Neuronal stem cell (in vitro differentiated cells): ENCODE measurements at regions not wholly inside any gene's neighbourhood (a gene's known extent, or its start where the extent isn't known, plus 50 kb on each side); places are given as distances from the start of the nearest gene placed in this dataset.

Source experiments
- DNase-seq: peaks from one replicate; pipeline ENCODE4 v3.0.0-alpha.2; 2013; ENCODE audit warnings: low spot score
- H2AFZ ChIP-seq: one replicate; pipeline ENCODE4 v1.6.1; 2013; ENCODE audit warnings: mild to moderate bottlenecking, low read length, inconsistent platforms
- H2AK5ac ChIP-seq: 2 replicates; pipeline ENCODE4 v1.6.1; 2013; ENCODE audit warnings: low read depth, mild to moderate bottlenecking, inconsistent platforms, low read length, moderate library complexity, mixed read lengths
- H2BK120ac ChIP-seq: 2 replicates; pipeline ENCODE4 v1.6.1; 2013; ENCODE audit warnings: low read depth, mild to moderate bottlenecking, inconsistent platforms, low read length, moderate library complexity, mixed read lengths
- H2BK12ac ChIP-seq: one replicate; pipeline ENCODE4 v1.6.1; 2013; ENCODE audit warnings: low read length, inconsistent platforms
- H2BK15ac ChIP-seq: 2 replicates; pipeline ENCODE4 v1.6.1; 2013; ENCODE audit warnings: mild to moderate bottlenecking, low read length, inconsistent platforms, mixed read lengths
- H2BK5ac ChIP-seq: one replicate; pipeline ENCODE4 v1.6.1; 2013; ENCODE audit warnings: inconsistent platforms, mild to moderate bottlenecking, low read length, moderate library complexity
- H3K14ac ChIP-seq: one replicate; pipeline ENCODE4 v1.6.1; 2013; ENCODE audit warnings: low read length, inconsistent platforms
- H3K18ac ChIP-seq: 2 replicates; pipeline ENCODE4 v1.6.1; 2013; ENCODE audit warnings: low read length, inconsistent platforms
- H3K23ac ChIP-seq: 2 replicates; pipeline ENCODE4 v1.6.1; 2013; ENCODE audit warnings: low read depth, mild to moderate bottlenecking, mixed read lengths, low read length, inconsistent platforms; ENCODE audit not compliant: poor library complexity
- H3K27ac ChIP-seq: replicated peaks from 3 replicates; pipeline ENCODE4 v1.5.1; 2013; ENCODE audit warnings: low read length, inconsistent platforms
- H3K27me3 ChIP-seq, 3 experiments: 2 replicates each; pipeline ENCODE4 v1.6.1; 2013; ENCODE audit warnings: low read length in 3 of 3, mild to moderate bottlenecking in 2 of 3, inconsistent platforms in 1 of 3, low read depth in 1 of 3, mixed read lengths in 1 of 3, moderate library complexity in 1 of 3; ENCODE audit not compliant: control insufficient read depth in 3 of 3, insufficient read depth in 3 of 3
- H3K36me3 ChIP-seq, 2 donors: replicated peaks in 1 of 2; 2 replicates each; pipeline ENCODE4 v1.6.1; 2013; ENCODE audit warnings: low read length in 2 of 2; ENCODE audit not compliant: control insufficient read depth in 2 of 2, insufficient read depth in 2 of 2
- H3K4ac ChIP-seq: 2 replicates; pipeline ENCODE4 v1.6.1; 2013; ENCODE audit warnings: inconsistent platforms, mild to moderate bottlenecking, low read length, moderate library complexity
- H3K4me1 ChIP-seq, 2 donors: 1 replicate in 1 of 2; 2 replicates in 1 of 2; pipeline ENCODE4 v1.6.1; 2013; ENCODE audit warnings: low read length in 2 of 2, low read depth in 1 of 2; ENCODE audit not compliant: control insufficient read depth in 2 of 2, insufficient read depth in 1 of 2
- H3K4me2 ChIP-seq: one replicate; pipeline ENCODE4 v1.6.1; 2013; ENCODE audit warnings: mild to moderate bottlenecking, low read length, inconsistent platforms; ENCODE audit not compliant: insufficient read depth, poor library complexity, severe bottlenecking
- H3K4me3 ChIP-seq, 2 donors: 2 replicates each; pipeline ENCODE4 v1.5.1; 2013; ENCODE audit warnings: low read length in 2 of 2, mild to moderate bottlenecking in 2 of 2, inconsistent platforms in 1 of 2, moderate library complexity in 1 of 2
- H3K79me1 ChIP-seq: one replicate; pipeline ENCODE4 v1.6.1; 2013; ENCODE audit warnings: low read depth, mild to moderate bottlenecking, inconsistent platforms, low read length, moderate library complexity
- H3K9ac ChIP-seq: one replicate; pipeline ENCODE4 v1.6.1; 2013; ENCODE audit warnings: mild to moderate bottlenecking, low read depth, low read length, inconsistent platforms; ENCODE audit not compliant: poor library complexity
- H3K9me3 ChIP-seq, 2 donors: replicated peaks in 1 of 2; 2 replicates each; pipeline versions ENCODE3 to v1.6.1; 2013; ENCODE audit warnings: low read length in 2 of 2, mild to moderate bottlenecking in 2 of 2, inconsistent platforms in 1 of 2, low read depth in 1 of 2, mixed read lengths in 1 of 2, moderate library complexity in 1 of 2; ENCODE audit not compliant: control insufficient read depth in 2 of 2, insufficient read depth in 1 of 2
- H4K8ac ChIP-seq: one replicate; pipeline ENCODE4 v1.6.1; 2013; ENCODE audit warnings: low read depth, mild to moderate bottlenecking, inconsistent platforms, low read length, moderate library complexity
- H4K91ac ChIP-seq: one replicate; pipeline ENCODE4 v1.6.1; 2013; ENCODE audit warnings: low read length, low read depth, mild to moderate bottlenecking, inconsistent platforms; ENCODE audit not compliant: poor library complexity
- WGBS, 2 donors: extraction: QIAGEN DNeasy Blood & Tissue Kit; methylation state at CpG; one replicate each; pipeline ENCODE4 v1.1.7; 2013; ENCODE audit warnings: missing lambda C conversion rate in 2 of 2, mixed read lengths in 1 of 2; ENCODE audit not compliant: insufficient read length in 2 of 2, insufficient replicate concordance in 1 of 2; ENCODE audit errors: extremely low coverage in 2 of 2; 5-methylcytosine and 5-hydroxymethylcytosine counted together

DNA sequence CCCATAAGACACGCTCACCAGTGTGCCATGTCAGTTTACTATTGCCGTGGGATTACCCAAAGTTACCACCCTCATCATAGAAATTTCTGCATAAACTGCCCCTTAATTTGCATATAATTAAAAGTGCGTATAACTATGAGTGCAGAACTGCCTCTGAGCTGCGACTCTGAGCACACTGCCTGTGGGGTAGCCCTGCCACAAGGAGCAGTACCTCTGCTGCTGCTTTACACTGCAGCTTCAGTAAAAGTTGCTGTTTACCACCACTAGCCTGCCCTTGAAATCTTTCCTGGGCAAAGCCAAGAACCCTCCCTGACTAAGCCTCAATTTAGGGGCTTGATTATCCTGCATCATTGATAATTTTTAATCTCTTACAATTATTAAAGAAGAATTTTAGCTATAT is 213.9 kb upstream of the MAP2 start:
- Histone ChIP-seq H3K14ac (no peak overlapping the region), H3K23ac (no peak overlapping the region), H3K4me2 (no peak overlapping the region), H2BK5ac (no peak overlapping the region), H3K36me3 (no peaks in the 10 kb centered on the region), H3K4me3 (no peak overlapping the region), H3K9me3 (no peaks in the 10 kb centered on the region), H3K18ac (no peak overlapping the region), H2BK12ac (no peak overlapping the region), H4K91ac (no peak overlapping the region), H3K9ac (no peak overlapping the region), H3K27ac (no peak overlapping the region), H3K4me1 (no peaks in the 10 kb centered on the region), H2AFZ (no peak overlapping the region), H2AK5ac (no peak overlapping the region), H2BK120ac (no peak overlapping the region), H4K8ac (no peak overlapping the region), H3K4ac (no peak overlapping the region), H3K27me3 (no peaks in the 10 kb centered on the region), H2BK15ac (no peak overlapping the region), H3K79me1 (no peaks in the 10 kb centered on the region)
- no CpG with 5 or more reads among the region's 4 CpGs for WGBS, 2 donors
- DNase-seq = no peak

DNA sequence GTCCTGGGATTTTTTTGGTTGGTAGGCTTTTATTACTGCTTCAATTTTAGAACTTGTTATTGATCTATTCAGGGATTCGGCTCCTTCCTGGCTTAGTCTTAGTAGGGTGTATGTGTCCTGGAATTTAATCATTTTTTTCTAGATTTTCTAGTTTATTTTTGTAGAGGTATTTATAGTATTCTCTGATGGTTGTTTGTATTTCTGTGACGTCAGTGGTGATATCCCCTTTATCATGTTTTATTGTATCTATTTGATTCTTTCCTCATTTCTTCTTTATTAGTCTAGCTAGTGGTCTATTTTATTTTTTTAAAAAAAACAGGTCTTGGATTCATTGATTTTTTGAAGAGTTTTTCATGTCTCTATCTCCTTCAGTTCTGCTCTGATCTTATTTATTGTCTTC is 193.3 kb upstream of the MAP2 start:
- Histone ChIP-seq H3K14ac (no peak overlapping the region), H3K79me1 (no peaks in the 10 kb centered on the region), H3K23ac (no peak overlapping the region), H4K8ac (no peak overlapping the region), H3K9me3 (no peaks in the 10 kb centered on the region), H3K4me3 (no peak overlapping the region), H3K27ac (no peak overlapping the region), H2AFZ (no peak overlapping the region), H3K4me1 (no peaks in the 10 kb centered on the region), H2BK120ac (no peak overlapping the region), H2BK15ac (no peak overlapping the region), H3K18ac (no peak overlapping the region), H2AK5ac (no peak overlapping the region), H3K4me2 (no peak overlapping the region), H3K36me3 (no peaks in the 10 kb centered on the region), H2BK5ac (no peak overlapping the region), H2BK12ac (no peak overlapping the region), H4K91ac (no peak overlapping the region), H3K27me3 (no peaks in the 10 kb centered on the region), H3K4ac (no peak overlapping the region), H3K9ac (no peak overlapping the region)
- WGBS, 2 donors = no CpG with 5 or more reads among the region's 2 CpGs
- DNase-seq = no peak

DNA sequence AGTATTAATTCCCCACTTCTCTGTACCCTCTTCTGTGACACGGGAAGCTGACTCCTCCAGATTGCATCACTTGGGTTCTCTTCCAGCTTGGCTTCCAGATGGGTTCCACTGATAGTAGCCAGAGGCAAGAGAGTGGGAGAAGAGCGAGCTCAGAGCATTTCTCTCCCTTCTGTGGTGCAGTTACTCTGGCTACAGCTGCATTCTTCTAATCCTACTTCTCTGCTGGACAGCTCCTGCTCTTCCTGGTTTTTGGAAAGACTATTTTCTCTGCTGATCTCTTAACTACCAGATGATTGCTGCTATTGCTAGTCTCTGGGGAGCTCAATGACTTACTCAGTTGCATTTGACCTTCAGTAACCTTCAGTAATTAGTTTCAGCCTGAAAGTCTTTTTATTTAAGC is 187.5 kb upstream of the MAP2 start:
- Histone ChIP-seq H3K23ac (no peak overlapping the region), H4K8ac (no peak overlapping the region), H3K27me3 (no peaks in the 10 kb centered on the region), H3K18ac (no peak overlapping the region), H3K4me1 (no peaks in the 10 kb centered on the region), H3K4ac (no peak overlapping the region), H2BK120ac (no peak overlapping the region), H2BK5ac (no peak overlapping the region), H2AFZ (no peak overlapping the region), H2BK15ac (no peak overlapping the region), H3K9me3 (no peaks in the 10 kb centered on the region), H3K79me1 (no peaks in the 10 kb centered on the region), H4K91ac (no peak overlapping the region), H2AK5ac (no peak overlapping the region), H3K4me2 (peak overlapping the region; percentile 3), H3K9ac (no peak overlapping the region), H2BK12ac (no peak overlapping the region), H3K14ac (no peak overlapping the region), H3K36me3 (no peaks in the 10 kb centered on the region), H3K4me3 (no peak overlapping the region), H3K27ac (no peak overlapping the region)
- no CpG with 5 or more reads among the region's 2 CpGs for WGBS, 2 donors
- DNase-seq = peak; percentile 9

DNA sequence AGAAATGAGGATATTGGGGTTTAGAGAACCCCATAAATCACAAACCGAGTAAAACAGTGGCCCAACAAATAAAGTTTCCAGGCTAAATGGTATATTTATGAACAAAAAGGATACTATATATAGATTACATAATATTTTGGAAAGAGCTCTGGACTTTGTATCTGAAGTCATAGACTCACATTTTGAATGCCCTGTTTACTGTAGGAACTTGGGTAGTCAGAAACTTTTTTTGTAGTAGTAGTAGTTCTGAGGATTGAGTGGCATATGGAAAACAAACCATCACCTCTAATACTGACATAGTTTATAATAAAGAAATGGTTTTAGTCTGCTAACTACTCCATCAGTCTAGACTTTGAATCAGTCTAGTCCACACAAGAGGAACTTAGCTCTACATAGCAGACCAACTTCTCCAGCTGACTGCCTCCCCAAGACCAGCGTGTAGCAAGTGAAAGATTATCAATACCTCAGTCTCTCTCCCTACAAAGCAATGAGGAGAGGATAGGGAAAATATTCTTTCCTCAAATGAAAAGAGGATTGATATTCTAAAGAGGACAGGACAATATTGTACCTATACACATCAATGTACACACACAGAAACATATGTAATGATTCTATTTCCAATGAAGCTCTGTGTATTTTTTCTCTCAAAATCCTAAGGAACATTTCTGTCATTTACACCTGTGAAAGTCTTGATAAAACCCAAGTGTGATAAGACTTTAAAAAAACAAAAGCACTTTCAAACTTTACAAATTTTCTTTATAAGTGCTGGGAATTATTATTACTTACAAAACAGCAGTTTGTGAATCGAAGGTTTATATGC is 184.9 kb upstream of the MAP2 start:
- H3K36me3 ChIP-seq = no peaks in the 10 kb centered on the region
- H3K4ac ChIP-seq = no peak overlapping the region
- H2BK12ac ChIP-seq = no peak overlapping the region
- no peak overlapping the region for H4K8ac ChIP-seq
- H3K4me3 ChIP-seq = no peak overlapping the region
- DNase-seq = no peak
- H3K27ac ChIP-seq = no peak overlapping the region
- no peaks in the 10 kb centered on the region for H3K27me3 ChIP-seq
- no peak overlapping the region for H3K14ac ChIP-seq
- H3K23ac ChIP-seq = no peak overlapping the region
- no peaks in the 10 kb centered on the region for H3K79me1 ChIP-seq
- no peak overlapping the region for H2AK5ac ChIP-seq
- H3K4me1 ChIP-seq = no peaks in the 10 kb centered on the region
- no peak overlapping the region for H2BK120ac ChIP-seq
- WGBS, 2 donors = no CpG with 5 or more reads among the region's 3 CpGs
- no peaks in the 10 kb centered on the region for H3K9me3 ChIP-seq
- H2BK15ac ChIP-seq = no peak overlapping the region
- H3K4me2 ChIP-seq = no peak overlapping the region
- H2BK5ac ChIP-seq = no peak overlapping the region
- no peak overlapping the region for H3K9ac ChIP-seq
- no peak overlapping the region for H2AFZ ChIP-seq
- H4K91ac ChIP-seq = no peak overlapping the region
- H3K18ac ChIP-seq = no peak overlapping the region
